Smooth muscle cell (in vitro differentiated cells): ENCODE measurements at regions not wholly inside any gene's neighbourhood (a gene's known extent, or its start where the extent isn't known, plus 50 kb on each side); places are given as distances from the start of the nearest gene placed in this dataset.

Experiments used
- DNase-seq: peaks from one replicate; lab custom pipeline; 2025; ENCODE audit not compliant: unreplicated experiment; lab: John Stamatoyannopoulos, UW
- H2AFZ ChIP-seq: fragments of 200-600 bp; sonication (generic); 2 replicates; pipeline ENCODE4 v1.6.0; 2016; ENCODE audit warnings: antibody characterized with exemption, low read depth, mild to moderate bottlenecking
- H3F3A ChIP-seq: fragments of 200-600 bp; sonication (generic); 2 replicates; pipeline ENCODE4 v1.6.0; 2017; ENCODE audit warnings: antibody characterized with exemption, low read depth
- H3K27ac ChIP-seq: fragments of 200-600 bp; sonication (generic); 2 replicates; pipeline ENCODE4 v1.5.1; 2016; ENCODE audit warnings: low read depth, mild to moderate bottlenecking
- H3K27me3 ChIP-seq: fragments of 200-600 bp; sonication (generic); 2 replicates; pipeline ENCODE4 v1.6.1; 2016; ENCODE audit warnings: low read depth, mild to moderate bottlenecking
- H3K36me3 ChIP-seq: fragments of 200-600 bp; sonication (generic); 2 replicates; pipeline ENCODE4 v1.5.1; 2016; ENCODE audit warnings: low read depth
- H3K4me1 ChIP-seq: fragments of 200-600 bp; sonication (generic); 2 replicates; pipeline ENCODE4 v1.5.1; 2016; ENCODE audit warnings: low read depth
- H3K4me2 ChIP-seq: fragments of 200-600 bp; sonication (generic); 2 replicates; pipeline ENCODE4 v1.6.0; 2016; ENCODE audit warnings: mild to moderate bottlenecking
- H3K4me3 ChIP-seq: fragments of 200-600 bp; sonication (generic); 2 replicates; pipeline ENCODE4 v1.5.1; 2016; ENCODE audit warnings: mild to moderate bottlenecking
- H3K79me2 ChIP-seq: fragments of 200-600 bp; sonication (generic); 2 replicates; pipeline ENCODE4 v1.6.0; 2016; ENCODE audit warnings: low read depth, mild to moderate bottlenecking
- H3K9ac ChIP-seq: fragments of 200-600 bp; sonication (generic); 2 replicates; pipeline ENCODE4 v1.6.0; 2016; ENCODE audit warnings: low read depth
- H3K9me3 ChIP-seq: fragments of 200-600 bp; sonication (generic); replicated peaks from 2 replicates; pipeline ENCODE4 v1.5.1; 2016; ENCODE audit warnings: low read depth
- H4K20me1 ChIP-seq: fragments of 200-600 bp; sonication (generic); 2 replicates; pipeline ENCODE4 v1.6.0; 2016; ENCODE audit warnings: low read depth
- WGBS: methylation state at CpG from one replicate; pipeline ENCODE4 v1.1.7; 2016; ENCODE audit warnings: low lambda C conversion rate; 5-methylcytosine and 5-hydroxymethylcytosine counted together
- TF ChIP-seq, protein P1 (sequence below): fragments of 200-600 bp; sonication (generic); IDR thresholded peaks from 2 replicates; pipeline ENCODE4 v1.5.1; 2017; ENCODE audit warnings: borderline replicate concordance, mild to moderate bottlenecking, antibody characterized with exemption; ENCODE audit not compliant: insufficient read depth, poor library complexity, severe bottlenecking

GRCh38 chr17:5700745-5701144 is 116.4 kb upstream of the NLRP1 start:
- Histone ChIP-seq H3K27ac (no peak overlapping the region), H3K9me3 (no peaks in the 10 kb centered on the region), H3K36me3 (no peaks in the 10 kb centered on the region), H3K4me1 (peaks cover 22% of the 10 kb centered on the region), H3K4me2 (no peak overlapping the region), H3K4me3 (no peak overlapping the region), H3K27me3 (peaks cover 8% of the 10 kb centered on the region), H2AFZ (no peak overlapping the region), H3K9ac (no peak overlapping the region), H3K79me2 (no peaks in the 10 kb centered on the region), H4K20me1 (no peaks in the 10 kb centered on the region), H3F3A (no peaks in the 10 kb centered on the region)
- DNase-seq, result no peak
- WGBS, result 67% methylated on average over 2 of the region's 2 CpGs
- TF ChIP-seq, protein P1, sequence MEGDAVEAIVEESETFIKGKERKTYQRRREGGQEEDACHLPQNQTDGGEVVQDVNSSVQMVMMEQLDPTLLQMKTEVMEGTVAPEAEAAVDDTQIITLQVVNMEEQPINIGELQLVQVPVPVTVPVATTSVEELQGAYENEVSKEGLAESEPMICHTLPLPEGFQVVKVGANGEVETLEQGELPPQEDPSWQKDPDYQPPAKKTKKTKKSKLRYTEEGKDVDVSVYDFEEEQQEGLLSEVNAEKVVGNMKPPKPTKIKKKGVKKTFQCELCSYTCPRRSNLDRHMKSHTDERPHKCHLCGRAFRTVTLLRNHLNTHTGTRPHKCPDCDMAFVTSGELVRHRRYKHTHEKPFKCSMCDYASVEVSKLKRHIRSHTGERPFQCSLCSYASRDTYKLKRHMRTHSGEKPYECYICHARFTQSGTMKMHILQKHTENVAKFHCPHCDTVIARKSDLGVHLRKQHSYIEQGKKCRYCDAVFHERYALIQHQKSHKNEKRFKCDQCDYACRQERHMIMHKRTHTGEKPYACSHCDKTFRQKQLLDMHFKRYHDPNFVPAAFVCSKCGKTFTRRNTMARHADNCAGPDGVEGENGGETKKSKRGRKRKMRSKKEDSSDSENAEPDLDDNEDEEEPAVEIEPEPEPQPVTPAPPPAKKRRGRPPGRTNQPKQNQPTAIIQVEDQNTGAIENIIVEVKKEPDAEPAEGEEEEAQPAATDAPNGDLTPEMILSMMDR, result no peak

DNA sequence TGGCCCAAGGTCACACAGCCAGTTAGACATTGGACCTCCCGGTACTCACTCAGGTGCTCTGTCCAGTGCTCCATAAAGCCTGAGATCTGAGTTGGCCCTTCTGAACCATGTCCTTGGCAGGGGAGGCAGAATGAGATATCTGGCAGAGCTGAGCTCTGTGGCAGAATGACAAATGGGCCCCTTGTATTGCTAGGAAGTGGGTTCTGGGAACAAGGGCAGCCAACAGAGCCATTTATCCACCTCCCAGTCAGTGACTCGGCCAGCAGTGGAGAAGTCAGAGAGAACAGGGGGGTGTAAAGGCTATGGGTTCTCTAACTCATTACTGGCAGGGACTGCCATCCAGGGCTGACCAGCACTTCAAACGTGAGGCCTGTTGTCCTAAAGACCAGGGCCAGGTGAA is 117.1 kb upstream of the NLRP1 start:
- Histone ChIP-seq H3K4me2 (no peak overlapping the region), H3K4me3 (no peak overlapping the region), H3K79me2 (no peaks in the 10 kb centered on the region), H4K20me1 (no peaks in the 10 kb centered on the region), H3K27me3 (peaks cover 8% of the 10 kb centered on the region), H3K9me3 (no peaks in the 10 kb centered on the region), H3K27ac (no peak overlapping the region), H3K4me1 (peaks cover 22% of the 10 kb centered on the region), H3K36me3 (no peaks in the 10 kb centered on the region), H3K9ac (no peak overlapping the region), H3F3A (no peaks in the 10 kb centered on the region), H2AFZ (no peak overlapping the region)
- WGBS, result 82% methylated on average over 3 of the region's 3 CpGs
- TF ChIP-seq, protein P1, result no peak
- no peak for DNase-seq

DNA sequence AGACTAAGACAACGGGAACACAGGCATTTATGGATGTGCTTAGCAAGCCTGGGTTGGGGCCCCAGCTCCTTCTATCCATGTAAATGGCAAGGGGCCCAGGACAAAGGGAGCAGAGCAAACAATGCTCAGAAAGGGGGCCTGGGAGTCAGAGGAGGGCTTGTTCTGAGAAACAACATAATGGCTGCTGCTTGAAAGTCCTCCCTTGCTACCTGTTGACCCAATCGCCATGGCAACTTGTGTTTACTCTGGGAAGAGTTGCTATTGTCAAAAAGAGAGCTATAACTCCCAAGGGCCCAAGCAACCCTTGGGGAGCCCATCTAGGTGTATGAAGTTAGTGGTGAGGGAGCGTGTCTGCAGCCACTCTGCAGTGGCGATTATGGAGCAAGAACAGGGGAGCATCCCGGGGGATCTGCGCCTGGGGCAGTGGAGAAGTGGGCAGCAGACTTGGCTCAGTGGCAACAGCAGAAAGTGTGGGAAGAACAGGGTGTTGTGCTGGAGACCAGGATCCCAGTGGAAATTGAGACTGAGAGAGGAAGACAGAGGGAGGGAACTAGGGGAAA is 118.7 kb upstream of the NLRP1 start:
- H3K4me3 ChIP-seq, result no peak overlapping the region
- no peaks in the 10 kb centered on the region for H3K79me2 ChIP-seq
- H3F3A ChIP-seq, result no peaks in the 10 kb centered on the region
- no peaks in the 10 kb centered on the region for H3K36me3 ChIP-seq
- no peaks in the 10 kb centered on the region for H3K9me3 ChIP-seq
- TF ChIP-seq, protein P1, result no peak
- 87% methylated on average over 6 of the region's 6 CpGs for WGBS
- H3K4me2 ChIP-seq, result no peak overlapping the region
- H3K4me1 ChIP-seq, result peaks cover 22% of the 10 kb centered on the region
- DNase-seq, result no peak
- peaks cover 8% of the 10 kb centered on the region for H3K27me3 ChIP-seq
- H3K9ac ChIP-seq, result no peak overlapping the region
- no peak overlapping the region for H2AFZ ChIP-seq
- no peak overlapping the region for H3K27ac ChIP-seq
- H4K20me1 ChIP-seq, result no peaks in the 10 kb centered on the region

DNA sequence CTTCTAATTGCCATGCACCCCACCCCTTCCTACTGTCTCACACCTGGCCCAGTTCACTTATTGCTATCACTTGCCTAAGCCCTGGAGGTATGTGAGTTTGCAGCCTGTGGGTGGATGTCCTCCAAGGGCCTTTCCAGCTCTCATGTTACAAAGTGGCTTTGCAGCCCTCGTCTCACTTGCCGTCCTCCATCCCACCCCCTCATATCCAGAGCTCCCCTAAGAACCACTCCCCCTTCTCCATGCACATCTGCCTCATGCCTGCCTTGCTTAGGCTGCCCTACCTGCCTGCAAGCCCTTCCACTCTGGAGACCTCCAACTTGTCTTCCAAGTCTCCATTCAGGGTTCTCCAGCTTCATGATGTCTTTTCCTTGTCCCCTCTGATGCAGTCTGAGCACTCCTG is 119.4 kb upstream of the NLRP1 start:
- Histone ChIP-seq H3K27ac (no peak overlapping the region), H3K79me2 (no peaks in the 10 kb centered on the region), H3K4me2 (no peak overlapping the region), H3K9me3 (no peaks in the 10 kb centered on the region), H4K20me1 (no peaks in the 10 kb centered on the region), H3K27me3 (peaks cover 8% of the 10 kb centered on the region), H3K4me1 (peaks cover 22% of the 10 kb centered on the region), H3K9ac (no peak overlapping the region), H3F3A (no peaks in the 10 kb centered on the region), H3K36me3 (no peaks in the 10 kb centered on the region), H3K4me3 (no peak overlapping the region), H2AFZ (no peak overlapping the region)
- DNase-seq, result no peak
- 66% methylated on average over 2 of the region's 2 CpGs for WGBS
- TF ChIP-seq, protein P1, result no peak
